AG08396 (cell line): ENCODE measurements at regions not wholly inside any gene's neighbourhood (a gene's known extent, or its start where the extent isn't known, plus 50 kb on each side); places are given as distances from the start of the nearest gene placed in this dataset.
"Not testable (repeated sequence)": the region's sequence is repeated elsewhere in the genome, so short reads cannot be mapped to it uniquely, and the experiment has no call there.

Experiments
- DNase-seq: peaks from one replicate; pipeline ENCODE4 v3.0.0; 2012; ENCODE audit warnings: low spot score, mixed read lengths

DNA sequence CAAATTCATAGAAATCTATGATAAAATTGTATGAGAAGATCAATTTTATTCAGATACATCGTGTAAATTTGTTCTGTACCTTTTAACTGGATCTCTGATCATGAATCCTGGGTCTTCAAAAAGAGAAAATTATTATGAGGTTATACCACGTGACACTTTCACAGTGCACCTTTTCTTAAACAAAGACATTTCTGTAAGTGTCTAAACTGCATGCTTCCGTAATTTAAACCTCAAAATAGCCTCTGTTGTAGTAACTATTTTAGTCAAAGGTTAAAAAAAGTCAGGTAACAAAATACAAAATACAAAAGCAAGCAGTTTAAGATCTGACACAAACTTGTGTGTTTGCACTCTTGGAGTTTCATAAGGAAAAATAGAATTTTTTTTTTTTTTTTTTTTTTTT lies 171.3 kb downstream of the SPIN4 start:
- not testable (repeated sequence) for DNase-seq

DNA sequence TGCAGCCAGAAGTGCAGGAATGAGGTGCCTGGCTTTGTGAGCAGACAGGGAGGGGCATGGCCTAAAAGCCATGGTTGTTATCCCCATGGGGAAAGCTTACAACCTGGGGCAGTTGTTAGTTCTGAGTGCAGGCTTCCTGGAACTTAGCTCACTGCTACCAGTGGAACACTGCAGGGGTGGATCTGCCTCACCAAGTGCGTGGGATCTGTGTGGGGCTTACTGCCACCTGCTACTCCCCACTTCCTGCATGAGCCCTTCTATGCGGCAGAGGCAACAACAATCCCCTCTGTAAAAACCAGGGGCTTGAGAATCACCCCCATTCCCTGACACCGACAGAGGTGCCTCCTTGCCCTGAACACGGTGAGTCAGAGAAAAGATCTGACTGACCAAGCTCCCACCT lies 174.6 kb downstream of the SPIN4 start:
- DNase-seq: not testable (repeated sequence)

DNA sequence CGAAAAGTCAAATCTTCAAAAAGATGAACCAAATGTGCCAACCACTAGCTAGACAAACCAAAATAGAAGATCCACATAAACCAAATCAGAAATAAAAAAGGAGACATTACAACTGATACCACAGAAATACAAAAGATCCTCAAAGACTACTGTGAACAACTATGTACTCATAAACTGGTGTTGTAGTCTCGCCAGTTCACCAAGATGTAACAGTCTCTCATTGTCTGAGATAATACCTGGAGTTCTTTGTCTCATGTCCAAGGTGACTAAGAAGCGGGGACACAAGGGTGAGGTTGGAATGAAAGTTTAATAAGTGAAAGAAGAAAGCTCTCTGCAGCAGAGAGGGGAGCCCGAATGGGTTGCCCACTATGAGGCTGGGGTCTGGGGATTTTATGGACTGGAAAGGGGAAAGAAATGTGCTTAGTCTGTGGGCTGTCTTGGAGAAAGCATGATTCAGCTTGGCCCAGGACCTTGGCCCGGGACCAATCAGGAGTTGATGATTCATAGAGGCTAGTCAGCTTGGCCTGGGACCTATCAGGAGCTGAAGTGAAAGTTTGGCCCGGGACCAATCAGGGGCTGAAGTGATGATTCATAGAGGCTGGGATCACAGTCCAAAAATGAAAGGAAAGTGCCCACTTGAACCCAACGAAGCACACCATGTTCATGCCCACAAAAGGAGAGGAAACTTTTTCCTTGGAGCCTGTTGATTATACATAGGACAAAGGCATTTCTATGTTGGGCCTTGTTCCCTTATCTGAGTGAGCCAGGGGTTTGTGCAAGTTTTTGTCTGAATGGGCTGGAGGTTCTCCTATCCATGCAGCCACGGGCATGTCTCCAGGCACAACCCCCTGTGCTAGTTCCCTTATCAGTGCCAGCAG lies 177.1 kb downstream of the SPIN4 start:
- not testable (repeated sequence) for DNase-seq

DNA sequence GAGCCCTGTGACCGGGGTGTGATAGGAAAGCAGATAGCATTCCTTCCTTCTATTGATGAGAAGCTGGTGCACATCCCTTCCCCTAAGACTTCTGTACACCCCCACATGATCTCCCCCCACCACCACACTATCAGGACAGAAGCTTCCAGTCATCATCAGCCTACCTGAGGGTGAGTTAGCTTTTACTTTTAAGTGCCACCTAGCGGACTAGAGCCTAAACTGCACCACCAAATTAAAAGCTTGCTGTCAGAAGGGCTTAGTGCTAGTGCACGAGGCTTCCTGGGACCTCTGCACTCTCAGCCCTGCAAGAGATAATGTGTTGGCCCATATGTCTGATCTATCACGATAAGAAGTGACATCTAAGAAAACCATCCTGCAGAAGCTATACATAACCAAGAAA lies 181.7 kb downstream of the SPIN4 start:
- not testable (repeated sequence) for DNase-seq

DNA sequence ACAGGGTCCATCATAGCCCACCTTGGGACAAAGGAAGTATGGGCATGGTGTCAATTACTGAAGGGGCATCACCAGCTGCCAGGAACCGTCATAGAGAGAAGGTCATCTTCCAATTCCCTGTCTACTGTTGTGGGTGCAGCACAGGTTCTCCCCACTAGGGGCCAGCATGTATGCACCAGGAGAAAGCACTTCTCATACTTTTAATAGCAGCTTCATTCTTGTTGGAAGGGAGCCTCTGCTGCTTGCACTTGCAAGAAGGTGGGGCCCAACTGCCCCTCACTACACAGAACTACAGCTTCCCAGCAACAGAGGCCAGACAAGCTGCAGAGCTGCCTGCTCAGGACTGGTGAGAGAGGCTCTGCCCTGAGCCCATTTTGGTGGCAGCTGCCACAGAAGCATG lies 182.2 kb downstream of the SPIN4 start:
- not testable (repeated sequence) for DNase-seq

DNA sequence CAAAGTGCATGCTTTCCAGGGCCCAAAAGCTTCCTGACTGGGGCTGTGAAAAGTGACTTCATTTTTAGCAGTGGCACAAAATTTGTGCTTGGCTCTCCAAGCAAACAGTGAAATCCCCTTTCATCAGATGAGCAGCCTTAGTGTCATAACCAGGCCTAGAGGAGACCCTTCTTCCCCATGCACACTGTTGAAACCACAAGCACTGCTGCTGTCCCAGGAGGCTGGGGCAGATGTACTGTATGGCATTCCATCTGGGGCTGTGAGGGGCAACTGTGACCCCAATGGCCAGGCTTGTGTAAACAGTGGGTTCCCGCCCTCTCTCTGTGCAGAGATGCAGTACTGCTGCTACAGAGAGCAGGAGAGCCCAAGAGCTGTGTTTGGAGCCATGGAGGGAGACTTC lies 184.1 kb downstream of the SPIN4 start:
- DNase-seq: not testable (repeated sequence)

DNA sequence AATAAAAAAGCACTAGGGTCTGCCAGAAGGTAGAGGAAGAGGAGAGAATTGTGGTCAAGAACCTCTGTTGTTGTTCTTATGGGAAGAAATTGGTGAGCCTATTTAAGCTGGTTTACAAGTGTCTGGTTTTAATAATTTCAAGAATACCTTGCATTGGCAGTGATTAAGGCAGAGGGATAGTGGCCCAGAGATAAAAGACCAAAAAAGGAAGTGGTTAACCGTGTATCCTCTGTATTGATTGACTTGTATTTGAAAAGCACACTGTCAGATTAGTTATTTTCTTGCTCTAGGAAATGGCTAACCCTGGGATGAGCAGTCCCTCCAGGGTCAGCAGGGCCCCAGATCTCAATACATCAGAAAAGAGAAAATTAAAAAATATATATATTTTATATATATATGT lies 190.1 kb downstream of the SPIN4 start:
- not testable (repeated sequence) for DNase-seq

DNA sequence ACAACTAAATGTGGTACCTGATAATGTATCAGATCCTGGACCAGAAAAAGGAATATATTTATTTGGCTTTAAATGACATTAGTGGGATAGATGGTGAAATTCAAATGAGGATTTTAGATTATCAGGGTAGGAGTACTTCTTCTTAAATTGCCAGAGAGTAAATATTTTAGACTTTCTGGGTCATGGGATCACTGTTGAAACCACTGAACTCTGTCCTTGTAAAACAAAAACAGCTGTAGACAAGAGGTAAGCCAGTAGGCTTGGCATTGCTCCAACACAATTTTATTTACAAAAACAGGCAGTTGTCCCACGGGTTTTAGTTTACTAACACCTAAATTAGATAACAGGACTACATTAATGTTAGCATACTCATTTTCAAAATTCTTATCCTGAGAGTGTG lies 190.8 kb downstream of the SPIN4 start:
- not testable (repeated sequence) for DNase-seq

DNA sequence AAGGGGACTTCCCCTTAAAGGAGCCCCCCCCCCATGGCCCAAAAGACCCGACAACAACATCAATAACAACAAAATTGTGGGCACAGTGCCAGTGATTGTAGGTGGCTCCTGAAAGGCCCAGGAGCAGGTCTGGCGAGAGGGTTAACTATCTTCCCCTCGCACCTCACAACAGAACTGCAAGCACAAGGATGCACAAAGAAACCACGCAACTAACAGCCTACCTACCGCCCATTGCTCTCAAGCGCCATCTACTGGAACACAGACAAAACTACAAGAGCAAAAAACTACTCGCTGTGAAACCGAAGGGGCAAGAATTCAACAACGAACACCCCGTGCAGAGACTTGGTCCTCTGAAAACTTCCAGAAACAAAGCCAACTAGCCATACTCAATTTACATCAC lies 205.6 kb downstream of the SPIN4 start:
- not testable (repeated sequence) for DNase-seq

DNA sequence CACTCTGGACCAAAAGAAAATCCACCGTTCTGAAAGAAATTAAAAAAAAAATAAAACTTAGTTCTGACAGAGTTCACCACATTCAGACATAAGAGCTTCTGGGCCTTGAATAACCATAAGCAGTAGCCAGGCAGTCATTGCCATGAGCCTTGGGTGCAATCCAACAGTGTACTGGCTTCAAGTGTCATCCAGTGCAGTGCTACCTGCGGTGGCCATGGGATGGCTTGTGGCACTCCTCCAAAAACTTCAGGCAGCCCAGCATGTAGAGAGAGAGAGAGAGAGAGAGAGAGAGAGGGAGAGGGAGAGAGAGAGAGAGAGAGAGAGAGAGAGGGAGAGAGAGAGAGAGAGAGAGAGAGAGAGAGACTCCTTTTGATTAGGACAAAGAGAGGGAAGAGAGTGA lies 208.5 kb downstream of the SPIN4 start:
- not testable (repeated sequence) for DNase-seq

DNA sequence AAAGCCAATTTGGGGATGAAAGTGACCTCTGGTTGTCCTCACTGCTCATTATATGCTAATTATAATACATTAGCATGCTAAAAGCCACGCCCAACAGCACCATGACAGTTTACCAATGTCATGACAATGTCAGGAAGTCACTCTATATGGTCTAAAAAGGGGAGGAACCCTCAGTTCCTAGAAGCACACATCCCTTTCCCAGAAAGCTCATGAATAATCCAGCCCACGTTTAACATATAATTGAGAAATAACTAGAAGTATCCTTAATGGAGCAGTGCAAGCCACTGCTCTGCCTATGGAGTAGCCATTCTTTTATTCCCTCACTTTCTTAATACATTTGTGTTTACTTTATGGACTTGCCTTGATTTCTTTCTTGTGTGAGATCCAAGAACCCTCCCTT lies 215.3 kb downstream of the SPIN4 start:
- not testable (repeated sequence) for DNase-seq

DNA sequence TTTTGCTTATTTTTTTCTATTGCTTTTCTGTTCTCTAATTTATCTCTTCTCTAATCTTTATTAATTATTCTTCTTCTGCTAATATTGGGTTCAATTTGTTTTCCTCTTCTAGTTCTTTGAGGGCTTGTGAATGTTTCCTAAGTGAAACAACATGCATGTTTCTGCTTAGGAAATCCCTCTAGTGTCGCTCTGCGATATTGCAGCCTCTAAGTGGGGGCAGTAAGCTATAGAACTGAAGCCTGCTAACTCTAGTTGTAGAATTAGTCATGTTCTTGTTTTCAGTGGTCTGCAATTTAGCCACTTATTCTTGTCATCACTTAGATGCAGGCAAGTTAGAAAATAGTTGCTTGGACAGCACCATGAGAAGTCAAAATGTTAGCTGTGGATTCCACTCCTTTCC lies 222.6 kb downstream of the SPIN4 start:
- DNase-seq: no peak

DNA sequence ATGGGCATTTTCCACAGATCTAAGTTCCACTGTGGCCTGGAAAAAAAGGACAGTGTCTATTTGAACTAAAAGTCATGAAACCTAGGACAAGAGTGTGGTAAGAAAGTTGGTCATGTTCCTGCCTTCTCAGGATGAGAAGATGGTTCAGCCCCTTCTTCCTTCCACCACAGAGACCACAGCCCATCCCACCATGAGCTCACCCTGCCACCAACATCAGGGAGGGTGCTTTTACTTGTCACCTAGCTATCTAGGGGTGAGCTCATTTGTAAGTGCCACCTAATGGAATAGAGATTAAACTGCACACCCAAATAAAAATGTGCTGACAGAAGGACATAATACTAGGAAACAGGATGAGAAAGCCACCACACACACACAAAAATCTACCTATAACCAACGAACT lies 235.9 kb downstream of the SPIN4 start:
- no peak for DNase-seq

DNA sequence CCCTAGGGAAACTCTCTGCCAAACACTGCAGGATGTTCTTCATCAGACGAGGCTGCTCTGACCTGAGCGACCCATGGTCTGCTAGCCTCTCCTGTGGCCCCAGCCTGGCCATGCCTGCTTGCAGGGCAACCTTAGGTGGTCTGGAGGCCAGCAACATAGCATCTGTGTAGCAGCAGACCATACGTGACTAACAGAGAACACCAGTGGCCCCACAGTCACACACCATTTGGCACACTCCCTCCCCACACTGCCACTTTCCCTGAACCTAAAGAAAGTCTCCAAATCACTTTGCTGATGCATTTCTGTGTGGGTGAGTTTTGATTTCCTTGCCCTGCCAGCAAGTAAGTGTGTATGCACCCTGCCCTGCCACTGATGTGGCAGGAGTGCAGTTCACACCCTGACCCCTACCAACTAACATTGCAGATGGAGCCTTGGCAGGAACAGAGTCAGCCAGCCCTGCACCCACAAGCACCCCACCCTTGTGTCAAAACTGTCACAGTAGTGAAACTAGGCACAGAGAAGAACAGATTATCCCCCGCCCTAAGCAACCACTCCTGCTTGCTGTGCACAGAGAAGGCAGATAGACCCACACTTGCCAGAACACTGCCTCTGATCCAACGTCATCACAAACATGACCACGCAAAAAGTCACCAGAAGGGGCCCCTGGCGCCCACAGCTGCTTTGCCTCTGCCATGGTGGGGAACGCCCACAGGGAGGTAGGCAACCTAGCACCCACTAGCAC lies 249.1 kb downstream of the SPIN4 start:
- DNase-seq: no peak

DNA sequence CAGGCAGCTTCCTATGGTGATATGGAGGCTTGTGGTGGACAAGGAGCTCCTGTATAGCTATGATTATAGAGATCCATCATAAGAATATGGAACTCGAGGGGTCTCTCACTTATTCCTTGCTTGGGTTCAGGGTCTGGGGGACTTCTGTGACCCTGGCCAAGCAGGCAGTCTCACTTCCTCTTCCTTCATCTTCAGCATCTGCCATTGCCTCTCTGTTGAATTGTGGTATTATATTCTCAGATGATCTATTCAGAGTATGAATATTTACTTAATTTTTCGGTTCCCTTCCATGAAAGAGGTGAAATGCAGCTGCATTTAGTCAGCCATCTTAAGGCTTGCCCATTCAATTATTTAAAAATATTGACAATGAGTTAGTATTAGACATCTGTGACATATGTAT lies 292.9 kb downstream of the SPIN4 start:
- no peak for DNase-seq

DNA sequence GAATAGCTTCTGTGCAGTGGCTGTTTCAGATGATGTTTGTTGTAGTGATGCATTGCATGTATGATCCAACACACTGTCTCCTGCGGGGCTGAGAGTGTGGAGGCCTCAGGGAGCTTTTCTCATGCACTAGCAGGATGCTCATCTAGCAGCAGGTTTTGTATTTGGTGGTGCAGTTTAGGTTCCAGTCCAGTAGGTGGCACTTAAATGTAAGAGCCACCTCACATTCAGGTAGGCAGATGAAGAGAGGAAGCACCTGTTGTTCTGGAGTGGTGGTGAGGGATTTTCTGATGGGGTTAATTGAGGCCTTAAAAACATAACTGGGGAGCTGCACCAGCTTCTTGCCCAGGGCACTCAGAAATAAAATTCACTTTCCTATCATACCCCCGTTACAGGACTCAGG lies 300.9 kb downstream of the SPIN4 start:
- no peak for DNase-seq

DNA sequence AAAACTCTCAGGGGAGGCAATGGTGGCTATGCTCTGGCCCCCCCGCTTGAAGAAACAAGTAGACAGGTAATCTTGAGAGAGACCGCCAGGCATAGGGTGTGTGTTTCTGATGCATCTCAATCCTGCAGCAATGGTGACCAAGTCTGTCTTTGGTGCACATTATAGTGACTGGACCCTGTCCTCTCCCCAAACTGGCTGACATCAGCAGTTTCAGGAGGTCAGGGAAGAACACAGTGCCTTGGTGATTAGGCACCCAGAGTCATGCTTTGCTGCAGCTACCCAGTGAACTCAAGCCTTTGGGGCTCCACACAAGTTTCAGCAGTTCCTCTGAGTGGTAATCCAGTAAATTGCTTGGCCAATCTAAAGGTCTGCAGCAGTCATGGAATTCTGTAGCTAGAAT lies 318.3 kb downstream of the SPIN4 start:
- no peak for DNase-seq

DNA sequence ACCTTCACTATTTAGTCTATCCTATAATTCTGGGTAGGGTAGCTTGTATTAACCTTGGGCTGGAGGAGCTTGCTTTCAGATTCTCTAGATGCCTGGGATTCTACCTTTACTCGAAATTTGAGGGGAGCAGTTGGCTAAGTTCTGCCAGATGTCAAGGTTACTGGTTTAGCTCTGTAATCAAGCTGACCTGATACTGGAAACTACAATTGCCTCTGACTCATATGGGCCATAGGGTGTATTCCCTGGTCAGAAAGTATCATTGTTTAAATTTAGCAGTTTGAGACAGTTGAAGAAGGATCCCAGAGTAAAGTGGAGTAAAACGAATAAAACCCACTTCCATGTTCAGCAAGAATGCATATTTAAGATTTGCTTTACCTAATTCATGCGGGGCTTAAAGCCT lies 337.6 kb downstream of the SPIN4 start:
- no peak for DNase-seq

DNA sequence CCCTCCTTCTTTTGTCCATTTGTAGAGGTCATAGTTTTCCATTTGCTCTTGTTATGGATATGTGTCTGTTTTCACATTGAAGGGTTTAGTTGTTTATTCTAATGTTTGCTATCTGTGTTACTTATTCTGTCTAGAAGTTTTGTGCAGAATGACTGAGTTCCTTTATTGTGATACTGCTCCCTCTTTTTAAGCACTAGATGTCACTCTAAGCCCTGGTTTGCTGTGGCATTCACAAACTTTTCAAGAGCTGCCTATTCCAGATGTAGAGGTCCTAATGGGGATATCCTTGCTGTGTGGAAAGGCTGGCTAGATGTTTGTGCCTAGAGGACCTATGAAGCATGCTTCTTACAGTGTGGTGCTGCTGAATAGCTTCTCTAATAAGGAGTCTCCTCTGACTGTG lies 338.6 kb downstream of the SPIN4 start:
- DNase-seq: no peak

DNA sequence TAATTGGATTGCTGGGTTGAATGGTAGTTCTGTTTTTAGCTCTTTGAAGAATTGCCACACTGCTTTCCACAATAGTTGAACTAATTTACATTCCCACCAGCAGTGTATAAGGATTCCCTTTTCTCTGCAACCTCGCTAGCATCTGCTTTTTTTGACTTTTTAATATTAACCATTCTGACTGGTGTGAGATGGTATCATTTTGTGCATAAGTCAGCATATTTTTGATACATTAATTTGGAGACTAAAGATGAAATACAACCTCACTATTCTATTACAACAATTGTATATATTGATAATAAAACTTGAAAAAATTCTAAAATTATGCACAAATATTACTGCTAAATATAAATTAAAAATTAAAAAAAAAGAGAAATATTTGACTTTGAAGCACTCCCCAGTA lies 350.9 kb downstream of the SPIN4 start:
- not testable (repeated sequence) for DNase-seq
